ENCODE measurements at regions not wholly inside any gene's neighbourhood (a gene's known extent, or its start where the extent isn't known, plus 50 kb on each side); places are given as distances from the start of the nearest gene placed in this dataset.

DNA sequence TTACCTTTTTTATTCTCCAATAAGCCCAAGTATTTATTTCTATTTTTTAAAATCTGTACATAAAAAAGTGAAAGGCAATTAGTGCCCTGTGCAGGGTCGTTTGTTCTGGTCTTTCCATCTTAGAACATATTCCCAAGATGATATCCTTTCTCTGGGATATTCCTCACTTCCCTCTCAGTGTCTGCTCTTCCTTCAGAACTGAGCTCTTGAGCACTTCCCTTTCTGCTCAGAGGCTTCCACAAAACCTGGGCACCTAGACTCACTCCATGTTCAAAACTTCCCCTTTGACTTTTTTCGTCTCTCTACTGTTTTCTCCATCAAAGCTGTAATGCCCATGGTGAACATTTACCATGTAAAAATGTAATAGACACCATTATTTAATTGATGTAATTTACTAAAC lies 296.5 kb upstream of the TCF4 start:
- Histone ChIP-seq H3K27ac (ENCODE audit: low read length) (no peak overlapping the region), H3K4me1 (ENCODE audit: control insufficient read depth, insufficient read depth, low read length) (no peaks in the 10 kb centered on the region), H3K9me3 (ENCODE audit: control insufficient read depth, insufficient read depth, low read depth, low read length) (no peaks in the 10 kb centered on the region), H3K27me3 (ENCODE audit: control insufficient read depth, insufficient read depth, low read length) (no peaks in the 10 kb centered on the region), H3K4me3 (ENCODE audit: low read depth in 2 of 2, low read length in 2 of 2) (no peak overlapping the region), H3K36me3 (ENCODE audit: control insufficient read depth, insufficient read depth, low read length) (no peaks in the 10 kb centered on the region)
- intact Hi-C loops (cut with micrococcal nuclease; ENCODE audit: unreplicated experiment) (no loop called here), in situ Hi-C loops (cut with HindIII; ENCODE audit: low pct_unique_long_range_greater_than_20kb, low sequenced_read_pairs) (no loop called here)
- BruUV-seq (replicated peaks) = no TSS peak
- ATAC-seq (no peak), DNase-seq (ENCODE audit: low read depth, low spot score) (no peak)
- TF ChIP-seq TCF7L2 (IDR thresholded peaks at IDR 0.05; ENCODE audit: low read depth, low read length) (no peak), POLR2AphosphoS5 (IDR thresholded peaks at IDR 0.05; ENCODE audit: low read depth, low read length) (no peak), SIN3A (IDR thresholded peaks at IDR 0.05; ENCODE audit: borderline replicate concordance, insufficient read depth, low read depth, low read length) (no peak)
- TF ChIP-seq, protein P1, sequence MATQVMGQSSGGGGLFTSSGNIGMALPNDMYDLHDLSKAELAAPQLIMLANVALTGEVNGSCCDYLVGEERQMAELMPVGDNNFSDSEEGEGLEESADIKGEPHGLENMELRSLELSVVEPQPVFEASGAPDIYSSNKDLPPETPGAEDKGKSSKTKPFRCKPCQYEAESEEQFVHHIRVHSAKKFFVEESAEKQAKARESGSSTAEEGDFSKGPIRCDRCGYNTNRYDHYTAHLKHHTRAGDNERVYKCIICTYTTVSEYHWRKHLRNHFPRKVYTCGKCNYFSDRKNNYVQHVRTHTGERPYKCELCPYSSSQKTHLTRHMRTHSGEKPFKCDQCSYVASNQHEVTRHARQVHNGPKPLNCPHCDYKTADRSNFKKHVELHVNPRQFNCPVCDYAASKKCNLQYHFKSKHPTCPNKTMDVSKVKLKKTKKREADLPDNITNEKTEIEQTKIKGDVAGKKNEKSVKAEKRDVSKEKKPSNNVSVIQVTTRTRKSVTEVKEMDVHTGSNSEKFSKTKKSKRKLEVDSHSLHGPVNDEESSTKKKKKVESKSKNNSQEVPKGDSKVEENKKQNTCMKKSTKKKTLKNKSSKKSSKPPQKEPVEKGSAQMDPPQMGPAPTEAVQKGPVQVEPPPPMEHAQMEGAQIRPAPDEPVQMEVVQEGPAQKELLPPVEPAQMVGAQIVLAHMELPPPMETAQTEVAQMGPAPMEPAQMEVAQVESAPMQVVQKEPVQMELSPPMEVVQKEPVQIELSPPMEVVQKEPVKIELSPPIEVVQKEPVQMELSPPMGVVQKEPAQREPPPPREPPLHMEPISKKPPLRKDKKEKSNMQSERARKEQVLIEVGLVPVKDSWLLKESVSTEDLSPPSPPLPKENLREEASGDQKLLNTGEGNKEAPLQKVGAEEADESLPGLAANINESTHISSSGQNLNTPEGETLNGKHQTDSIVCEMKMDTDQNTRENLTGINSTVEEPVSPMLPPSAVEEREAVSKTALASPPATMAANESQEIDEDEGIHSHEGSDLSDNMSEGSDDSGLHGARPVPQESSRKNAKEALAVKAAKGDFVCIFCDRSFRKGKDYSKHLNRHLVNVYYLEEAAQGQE (IDR thresholded peaks at IDR 0.05; ENCODE audit: insufficient read depth in 1 of 2, low read depth in 2 of 2, low read length in 1 of 2) = no peak
- TF ChIP-seq, protein P2, sequence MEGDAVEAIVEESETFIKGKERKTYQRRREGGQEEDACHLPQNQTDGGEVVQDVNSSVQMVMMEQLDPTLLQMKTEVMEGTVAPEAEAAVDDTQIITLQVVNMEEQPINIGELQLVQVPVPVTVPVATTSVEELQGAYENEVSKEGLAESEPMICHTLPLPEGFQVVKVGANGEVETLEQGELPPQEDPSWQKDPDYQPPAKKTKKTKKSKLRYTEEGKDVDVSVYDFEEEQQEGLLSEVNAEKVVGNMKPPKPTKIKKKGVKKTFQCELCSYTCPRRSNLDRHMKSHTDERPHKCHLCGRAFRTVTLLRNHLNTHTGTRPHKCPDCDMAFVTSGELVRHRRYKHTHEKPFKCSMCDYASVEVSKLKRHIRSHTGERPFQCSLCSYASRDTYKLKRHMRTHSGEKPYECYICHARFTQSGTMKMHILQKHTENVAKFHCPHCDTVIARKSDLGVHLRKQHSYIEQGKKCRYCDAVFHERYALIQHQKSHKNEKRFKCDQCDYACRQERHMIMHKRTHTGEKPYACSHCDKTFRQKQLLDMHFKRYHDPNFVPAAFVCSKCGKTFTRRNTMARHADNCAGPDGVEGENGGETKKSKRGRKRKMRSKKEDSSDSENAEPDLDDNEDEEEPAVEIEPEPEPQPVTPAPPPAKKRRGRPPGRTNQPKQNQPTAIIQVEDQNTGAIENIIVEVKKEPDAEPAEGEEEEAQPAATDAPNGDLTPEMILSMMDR (IDR thresholded peaks at IDR 0.05) = no peak
- ChIA-PET POLR2A (interaction anchor here (0.7 kb wide), 1 partner anchor 23 kb away, joined by 6 read pairs; no protein-coding TSS in a partner anchor), CTCF (no interaction called here)

DNA sequence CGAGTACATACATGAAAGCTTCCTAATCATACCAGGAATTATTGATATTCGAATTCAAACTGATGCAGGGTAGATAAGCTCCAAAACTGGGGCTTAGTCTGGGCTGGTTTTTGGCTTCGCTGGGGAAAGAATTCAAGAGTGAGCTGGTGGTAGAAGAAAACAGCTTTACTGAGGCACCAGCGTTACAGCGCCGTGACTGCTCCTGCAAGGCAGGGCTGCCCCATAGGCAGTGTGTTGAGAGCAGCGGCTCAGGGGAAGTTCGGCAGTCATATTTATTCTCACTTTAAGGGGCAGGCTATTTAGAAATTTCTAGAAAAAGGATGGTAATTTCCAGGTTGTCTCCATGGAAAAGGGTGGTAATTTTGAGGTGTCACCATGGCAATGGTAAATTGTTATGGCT lies 292.6 kb upstream of the TCF4 start:
- TF ChIP-seq POLR2AphosphoS5 (IDR thresholded peaks at IDR 0.05; ENCODE audit: low read depth, low read length) = no peak
- TF ChIP-seq, protein P2 (IDR thresholded peaks at IDR 0.05) = no peak
- no peak for TF ChIP-seq SIN3A (IDR thresholded peaks at IDR 0.05; ENCODE audit: borderline replicate concordance, insufficient read depth, low read depth, low read length)
- no peak for TF ChIP-seq TCF7L2 (IDR thresholded peaks at IDR 0.05; ENCODE audit: low read depth, low read length)
- TF ChIP-seq, protein P1 (IDR thresholded peaks at IDR 0.05; ENCODE audit: insufficient read depth in 1 of 2, low read depth in 2 of 2, low read length in 1 of 2) = no peak
- no peak for DNase-seq (ENCODE audit: low read depth, low spot score)
- POLR2A ChIA-PET = no interaction called here
- BruUV-seq (replicated peaks) = no TSS peak
- Histone ChIP-seq H3K27me3 (ENCODE audit: control insufficient read depth, insufficient read depth, low read length) (no peaks in the 10 kb centered on the region), H3K27ac (ENCODE audit: low read length) (no peak overlapping the region), H3K9me3 (ENCODE audit: control insufficient read depth, insufficient read depth, low read depth, low read length) (no peaks in the 10 kb centered on the region), H3K36me3 (ENCODE audit: control insufficient read depth, insufficient read depth, low read length) (no peaks in the 10 kb centered on the region), H3K4me1 (ENCODE audit: control insufficient read depth, insufficient read depth, low read length) (no peaks in the 10 kb centered on the region), H3K4me3 (ENCODE audit: low read depth in 2 of 2, low read length in 2 of 2) (no peak overlapping the region)
- intact Hi-C loops (cut with micrococcal nuclease; ENCODE audit: unreplicated experiment) = no loop called here
- CTCF ChIA-PET = no interaction called here
- in situ Hi-C loops (cut with HindIII; ENCODE audit: low pct_unique_long_range_greater_than_20kb, low sequenced_read_pairs) = no loop called here
- ATAC-seq = no peak

Data from Panc1 (cell line).